WTC11 (cell line): ENCODE measurements at regions not wholly inside any gene's neighbourhood (a gene's known extent, or its start where the extent isn't known, plus 50 kb on each side); places are given as distances from the start of the nearest gene placed in this dataset.

Experiments used
- ATAC-seq: fragments of 200-7000 bp; cut with Tn5 transposase; 2 replicates; pipeline ENCODE4 v1.10.0; 2021; ENCODE audit warnings: mild to moderate bottlenecking, moderate library complexity
- CTCF ChIA-PET: fragments of 300-600 bp; sonication (Branson Sonifier 250); formaldehyde crosslinking; loops from one replicate; lab custom pipeline; 2021; ENCODE audit warnings: antibody characterized with exemption; lab: Charles Lee
- POLR2A ChIA-PET: fragments of 350-600 bp; sonication (Branson Sonifier 250); formaldehyde crosslinking; loops from one replicate; lab custom pipeline; 2021; ENCODE audit warnings: antibody characterized with exemption; lab: Charles Lee
- DNase-seq: peaks from one replicate; pipeline ENCODE4 v3.0.0; 2021; ENCODE audit warnings: low spot score
- H3K27ac Mint-ChIP-seq: 2 replicates; pipeline ENCODE4 v1.8.0; 2021; ENCODE audit warnings: mixed read lengths
- H3K27me3 Mint-ChIP-seq: 2 replicates; pipeline ENCODE4 v1.8.0; 2021; ENCODE audit warnings: low read depth, mild to moderate bottlenecking, moderate library complexity, mixed read lengths
- H3K36me3 Mint-ChIP-seq: 2 replicates; pipeline ENCODE4 v1.8.0; 2021; ENCODE audit warnings: mixed read lengths
- H3K4me1 Mint-ChIP-seq: 2 replicates; pipeline ENCODE4 v1.8.0; 2022; ENCODE audit warnings: mixed read lengths
- H3K4me3 Mint-ChIP-seq: 2 replicates; pipeline ENCODE4 v1.8.0; 2021; ENCODE audit warnings: mild to moderate bottlenecking, moderate library complexity, mixed read lengths
- H3K9me3 Mint-ChIP-seq: 2 replicates; pipeline ENCODE4 v1.8.0; 2021; ENCODE audit warnings: mixed read lengths
- ATF1 ChIP-seq: sonication (generic); formaldehyde crosslinking; IDR thresholded peaks from 2 replicates; pipeline ENCODE4 v1.8.1; 2023; ENCODE audit warnings: mild to moderate bottlenecking, moderate library complexity, missing genetic modification reagents
- CREM ChIP-seq: sonication (generic); formaldehyde crosslinking; IDR thresholded peaks from 2 replicates; pipeline ENCODE4 v1.8.1; 2022; ENCODE audit warnings: mild to moderate bottlenecking, missing genetic modification reagents, moderate library complexity
- E2F5 ChIP-seq: sonication (generic); formaldehyde crosslinking; IDR thresholded peaks from 2 replicates; pipeline ENCODE4 v1.8.1; 2022; ENCODE audit warnings: mild to moderate bottlenecking, moderate library complexity, missing genetic modification reagents
- EMX1 ChIP-seq: fragments of 250-450 bp; sonication (Bioruptor Pico); IDR thresholded peaks from 2 replicates; pipeline ENCODE4 v1.8.0; 2021; ENCODE audit warnings: mild to moderate bottlenecking
- FOXP1 ChIP-seq: sonication (generic); formaldehyde crosslinking; IDR thresholded peaks from 2 replicates; pipeline ENCODE4 v1.8.0; 2022; ENCODE audit warnings: missing genetic modification reagents, mild to moderate bottlenecking, moderate library complexity, borderline replicate concordance
- HMGA2 ChIP-seq: fragments of 250-450 bp; sonication (Bioruptor Pico); IDR thresholded peaks from 2 replicates; pipeline ENCODE4 v1.4.0; 2021; ENCODE audit warnings: mild to moderate bottlenecking, moderate library complexity
- IRF2 ChIP-seq: sonication (generic); formaldehyde crosslinking; IDR thresholded peaks from 2 replicates; pipeline ENCODE4 v1.8.0; 2022; ENCODE audit warnings: low read depth, missing genetic modification reagents, borderline replicate concordance
- PRDM15 ChIP-seq: sonication (generic); formaldehyde crosslinking; IDR thresholded peaks from 2 replicates; pipeline ENCODE4 v1.8.0; 2022; ENCODE audit warnings: missing genetic modification reagents
- RELA ChIP-seq: sonication (generic); formaldehyde crosslinking; IDR thresholded peaks from 2 replicates; pipeline ENCODE4 v1.8.1; 2022; ENCODE audit warnings: missing genetic modification reagents, mild to moderate bottlenecking, borderline replicate concordance
- TEAD4 ChIP-seq: sonication (generic); formaldehyde crosslinking; IDR thresholded peaks from 2 replicates; pipeline ENCODE4 v1.8.0; 2022; ENCODE audit warnings: mild to moderate bottlenecking, missing genetic modification reagents
- USF1 ChIP-seq: sonication (generic); formaldehyde crosslinking; IDR thresholded peaks from 2 replicates; pipeline ENCODE4 v1.8.0; 2022; ENCODE audit warnings: mild to moderate bottlenecking, missing genetic modification reagents
- USF2 ChIP-seq: sonication (generic); formaldehyde crosslinking; IDR thresholded peaks from 2 replicates; pipeline ENCODE4 v1.8.1; 2023; ENCODE audit warnings: mild to moderate bottlenecking, missing genetic modification reagents, moderate library complexity
- ZNF121 ChIP-seq: sonication (generic); formaldehyde crosslinking; IDR thresholded peaks from 2 replicates; pipeline ENCODE4 v1.8.0; 2023; ENCODE audit warnings: missing genetic modification reagents
- ZNF263 ChIP-seq: sonication (generic); formaldehyde crosslinking; IDR thresholded peaks from 2 replicates; pipeline ENCODE4 v1.8.1; 2022; ENCODE audit warnings: low read depth, mild to moderate bottlenecking, moderate library complexity, missing genetic modification reagents
- ZNF281 ChIP-seq: sonication (generic); formaldehyde crosslinking; IDR thresholded peaks from 2 replicates; pipeline ENCODE4 v1.8.0; 2023; ENCODE audit warnings: mild to moderate bottlenecking, missing genetic modification reagents
- ZNF396 ChIP-seq: fragments of 250-450 bp; sonication (Bioruptor Pico); IDR thresholded peaks from 2 replicates; pipeline ENCODE4 v1.8.0; 2021; ENCODE audit warnings: mild to moderate bottlenecking, moderate library complexity, borderline replicate concordance
- ZNF423 ChIP-seq: fragments of 250-450 bp; sonication (Bioruptor Pico); IDR thresholded peaks from 2 replicates; pipeline ENCODE4 v2.1.2; 2022; ENCODE audit warnings: mild to moderate bottlenecking, moderate library complexity
- ZNF532 ChIP-seq: fragments of 250-450 bp; sonication (Bioruptor Pico); IDR thresholded peaks from 2 replicates; pipeline ENCODE4 v1.9.0; 2021; ENCODE audit warnings: mild to moderate bottlenecking, borderline replicate concordance
- ZNF671 ChIP-seq: fragments of 250-450 bp; sonication (Bioruptor Pico); IDR thresholded peaks from 2 replicates; pipeline ENCODE4 v1.8.0; 2021; ENCODE audit warnings: mild to moderate bottlenecking

- no peak for TF ChIP-seq ZNF532
Observed at GRCh38 chr5:75909223-75909622, 174.0 kb upstream of the SV2C start (continued).

- POLR2A ChIA-PET = no interaction called here
- no peak for TF ChIP-seq USF2 (CRISPR knock-in tag)
- no peak for TF ChIP-seq IRF2
- TF ChIP-seq TEAD4 (CRISPR knock-in tag) = no peak
- no peak for TF ChIP-seq E2F5 (CRISPR knock-in tag)
- no peak for TF ChIP-seq ZNF396 (CRISPR knock-in tag)
- TF ChIP-seq RELA (CRISPR knock-in tag) = no peak
- TF ChIP-seq USF1 (CRISPR knock-in tag) = no peak
- no peak for TF ChIP-seq FOXP1 (CRISPR knock-in tag)
- TF ChIP-seq EMX1 (CRISPR knock-in tag) = no peak
- TF ChIP-seq HMGA2 = no peak
- TF ChIP-seq, all 79 proteins: peak for 0
- Mint-ChIP-seq H3K27me3 (peaks cover 8% of the 10 kb centered on the region), H3K4me1 (no peaks in the 10 kb centered on the region), H3K9me3 (peaks cover 37% of the 10 kb centered on the region), H3K27ac (no peak overlapping the region), H3K4me3 (no peak overlapping the region), H3K36me3 (no peaks in the 10 kb centered on the region)
- DNase-seq (no peak), ATAC-seq (no peak)
- CTCF ChIA-PET = no interaction called here
Observed at GRCh38 chr5:75907651-75908050, 175.5 kb upstream of the SV2C start.

- H3K9me3 Mint-ChIP-seq = peaks cover 21% of the 10 kb centered on the region
- ChIA-PET CTCF (interaction anchor here (1.0 kb wide), 1 partner anchor 8 kb away, joined by 4 read pairs; no protein-coding TSS in a partner anchor), POLR2A (no interaction called here)
- no peaks in the 10 kb centered on the region for H3K36me3 Mint-ChIP-seq
- no peak for ATAC-seq
- H3K27ac Mint-ChIP-seq = no peak overlapping the region
- no peak for DNase-seq
- no peaks in the 10 kb centered on the region for H3K4me1 Mint-ChIP-seq
- no peaks in the 10 kb centered on the region; the same call in 1 of the 2 replicates for H3K27me3 Mint-ChIP-seq
- no peak overlapping the region for H3K4me3 Mint-ChIP-seq
- no peak for TF ChIP-seq ZNF423 (CRISPR knock-in tag)
- TF ChIP-seq ATF1 (CRISPR knock-in tag) = no peak
- no peak for TF ChIP-seq ZNF281 (CRISPR knock-in tag)
- no peak for TF ChIP-seq USF1 (CRISPR knock-in tag)
- TF ChIP-seq ZNF121 (CRISPR knock-in tag) = no peak
- no peak for TF ChIP-seq CREM
- no peak for TF ChIP-seq ZNF263 (CRISPR knock-in tag)
- TF ChIP-seq ZNF671 (CRISPR knock-in tag) = no peak
- TF ChIP-seq PRDM15 (CRISPR knock-in tag) = no peak
- no peak for TF ChIP-seq E2F5 (CRISPR knock-in tag)
Observed at GRCh38 chr5:75894482-75894881, 177.2 kb upstream of the POC5 start.
